Vagina (tissue), 2 donors: ENCODE measurements at regions not wholly inside any gene's neighbourhood (a gene's known extent, or its start where the extent isn't known, plus 50 kb on each side); places are given as distances from the start of the nearest gene placed in this dataset.

ENCODE experiments used
- CTCF ChIP-seq, 3 experiments: fragments of 450-650 bp in 2 of 3; fragments of 200-600 bp in 1 of 3; sonication (generic) in 1 of 3; IDR thresholded peaks; one replicate each; pipeline ENCODE4 v1.5.1; 2017 to 2019; ENCODE audit warnings: antibody characterized with exemption in 3 of 3, mild to moderate bottlenecking in 2 of 3, moderate library complexity in 2 of 3
- POLR2A ChIP-seq, 2 donors: fragments of 450-650 bp; IDR thresholded peaks; one replicate each; pipeline ENCODE4 v1.6.1; 2017; ENCODE audit warnings: antibody characterized with exemption in 2 of 2, mild to moderate bottlenecking in 2 of 2, moderate library complexity in 2 of 2
- POLR2AphosphoS5 ChIP-seq, 2 donors: sonication (generic); formaldehyde crosslinking; IDR thresholded peaks; one replicate each; pipeline ENCODE4 v1.9.0; 2017; ENCODE audit warnings: antibody characterized with exemption in 2 of 2, mild to moderate bottlenecking in 2 of 2, low read depth in 1 of 2; ENCODE audit not compliant: insufficient read depth in 1 of 2

- TF ChIP-seq CTCF (IDR thresholded peaks at IDR 0.05) (no peak), POLR2AphosphoS5 (IDR thresholded peaks at IDR 0.05; ENCODE audit: insufficient read depth in 1 of 2, low read depth in 1 of 2) (no peak), POLR2A (IDR thresholded peaks at IDR 0.05) (no peak)
These were observed 273.2 kb upstream of the RGMA start for GRCh38 chr15:93362203-93362602.
